ENCODE measurements at regions not wholly inside any gene's neighbourhood (a gene's known extent, or its start where the extent isn't known, plus 50 kb on each side); places are given as distances from the start of the nearest gene placed in this dataset.
"Not testable (repeated sequence)": the region's sequence is repeated elsewhere in the genome, so short reads cannot be mapped to it uniquely, and the experiment has no call there.

- Mint-ChIP-seq H3K9me3 (no peaks in the 10 kb centered on the region), H3K27me3 (ENCODE audit: low read depth, poor library complexity) (no peaks in the 10 kb centered on the region), H3K4me3 (no peak overlapping the region), H3K27ac (no peak overlapping the region), H3K4me1 (peaks cover 44% of the 10 kb centered on the region), H3K36me3 (ENCODE audit: low read depth) (no peaks in the 10 kb centered on the region)
- DNase-seq: no peak
- TF ChIP-seq, protein P1, sequence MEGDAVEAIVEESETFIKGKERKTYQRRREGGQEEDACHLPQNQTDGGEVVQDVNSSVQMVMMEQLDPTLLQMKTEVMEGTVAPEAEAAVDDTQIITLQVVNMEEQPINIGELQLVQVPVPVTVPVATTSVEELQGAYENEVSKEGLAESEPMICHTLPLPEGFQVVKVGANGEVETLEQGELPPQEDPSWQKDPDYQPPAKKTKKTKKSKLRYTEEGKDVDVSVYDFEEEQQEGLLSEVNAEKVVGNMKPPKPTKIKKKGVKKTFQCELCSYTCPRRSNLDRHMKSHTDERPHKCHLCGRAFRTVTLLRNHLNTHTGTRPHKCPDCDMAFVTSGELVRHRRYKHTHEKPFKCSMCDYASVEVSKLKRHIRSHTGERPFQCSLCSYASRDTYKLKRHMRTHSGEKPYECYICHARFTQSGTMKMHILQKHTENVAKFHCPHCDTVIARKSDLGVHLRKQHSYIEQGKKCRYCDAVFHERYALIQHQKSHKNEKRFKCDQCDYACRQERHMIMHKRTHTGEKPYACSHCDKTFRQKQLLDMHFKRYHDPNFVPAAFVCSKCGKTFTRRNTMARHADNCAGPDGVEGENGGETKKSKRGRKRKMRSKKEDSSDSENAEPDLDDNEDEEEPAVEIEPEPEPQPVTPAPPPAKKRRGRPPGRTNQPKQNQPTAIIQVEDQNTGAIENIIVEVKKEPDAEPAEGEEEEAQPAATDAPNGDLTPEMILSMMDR (IDR thresholded peaks at IDR 0.05): no peak
Observed at GRCh38 chr7:86453454-86453853, 190.3 kb upstream of the GRM3 start.

GRCh38 chr7:86448856-86449255 lies 194.9 kb upstream of the GRM3 start:
- Mint-ChIP-seq H3K27me3 (ENCODE audit: low read depth, poor library complexity) (no peaks in the 10 kb centered on the region), H3K9me3 (no peaks in the 10 kb centered on the region), H3K4me1 (peaks cover 39% of the 10 kb centered on the region), H3K27ac (no peak overlapping the region), H3K36me3 (ENCODE audit: low read depth) (no peaks in the 10 kb centered on the region), H3K4me3 (no peak overlapping the region)
- no peak for DNase-seq
- TF ChIP-seq, protein P1 (IDR thresholded peaks at IDR 0.05): no peak

GRCh38 chr7:86445285-86445684 lies 198.4 kb upstream of the GRM3 start:
- H3K27me3 Mint-ChIP-seq (ENCODE audit: low read depth, poor library complexity): no peaks in the 10 kb centered on the region
- peaks cover 10% of the 10 kb centered on the region for H3K4me1 Mint-ChIP-seq
- H3K27ac Mint-ChIP-seq: no peak overlapping the region
- H3K9me3 Mint-ChIP-seq: no peaks in the 10 kb centered on the region
- DNase-seq: no peak
- H3K4me3 Mint-ChIP-seq: no peak overlapping the region
- no peaks in the 10 kb centered on the region for H3K36me3 Mint-ChIP-seq (ENCODE audit: low read depth)
- TF ChIP-seq, protein P1 (IDR thresholded peaks at IDR 0.05): no peak

GRCh38 chr7:86444245-86444644 lies 199.5 kb upstream of the GRM3 start:
- TF ChIP-seq, protein P1 (IDR thresholded peaks at IDR 0.05): no peak
- Mint-ChIP-seq H3K27me3 (ENCODE audit: low read depth, poor library complexity) (no peaks in the 10 kb centered on the region), H3K4me3 (no peak overlapping the region), H3K4me1 (peaks cover 5% of the 10 kb centered on the region), H3K27ac (no peak overlapping the region), H3K9me3 (no peaks in the 10 kb centered on the region), H3K36me3 (ENCODE audit: low read depth) (no peaks in the 10 kb centered on the region)
- no peak for DNase-seq

DNA sequence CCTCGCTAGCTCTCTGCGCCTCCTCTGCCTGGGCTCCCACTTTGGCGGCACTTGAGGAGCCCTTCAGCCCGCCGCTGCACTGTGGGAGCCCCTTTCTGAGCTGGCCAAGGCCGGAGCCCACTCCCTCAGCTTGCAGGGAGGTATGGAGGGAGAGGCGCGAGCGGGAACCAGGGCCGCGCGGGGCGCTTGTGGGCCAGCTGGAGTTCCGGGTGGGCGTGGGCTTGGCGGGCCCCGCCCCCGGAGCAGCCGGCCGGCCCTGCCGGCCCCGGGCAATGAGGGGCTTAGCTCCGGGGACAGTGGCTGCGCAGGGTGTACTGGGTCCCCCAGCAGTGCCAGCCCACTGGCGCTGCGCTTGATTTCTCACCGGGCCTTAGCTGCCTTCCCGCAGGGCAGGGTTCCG lies 203.3 kb upstream of the GRM3 start:
- H3K4me3 Mint-ChIP-seq; H3K4me1 Mint-ChIP-seq; H3K27me3 Mint-ChIP-seq (ENCODE audit: low read depth, poor library complexity); H3K9me3 Mint-ChIP-seq; DNase-seq; H3K27ac Mint-ChIP-seq; H3K36me3 Mint-ChIP-seq (ENCODE audit: low read depth): not testable (repeated sequence)

DNA sequence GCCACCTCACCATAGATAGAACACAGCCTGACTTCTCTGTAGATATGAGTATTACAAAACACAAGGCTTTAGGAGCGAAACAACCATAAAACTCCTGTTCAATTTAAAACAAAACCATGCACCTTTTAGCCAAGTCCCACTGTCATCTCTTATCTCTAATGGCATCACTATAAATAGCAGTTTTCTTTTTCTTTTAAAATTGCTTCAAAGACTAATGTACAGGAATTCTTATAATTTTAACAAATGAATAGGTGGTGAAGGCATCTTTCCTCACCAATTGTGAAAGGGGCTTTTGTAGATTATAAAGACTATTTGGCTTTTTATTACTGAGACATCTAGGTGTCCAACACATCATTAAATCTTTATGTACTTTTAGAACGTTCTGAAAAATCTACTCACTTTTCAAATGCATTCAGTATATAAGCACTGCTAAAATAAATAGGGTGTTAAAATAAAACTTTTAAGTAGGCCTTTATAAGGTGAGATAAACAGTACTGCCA lies 205.7 kb upstream of the GRM3 start:
- H3K4me3 Mint-ChIP-seq: no peak overlapping the region
- H3K4me1 Mint-ChIP-seq: no peaks in the 10 kb centered on the region

More for the DNA sequence above, 205.7 kb upstream of the GRM3 start:
- Mint-ChIP-seq H3K27ac (no peak overlapping the region), H3K27me3 (ENCODE audit: low read depth, poor library complexity) (no peaks in the 10 kb centered on the region), H3K9me3 (no peaks in the 10 kb centered on the region), H3K36me3 (ENCODE audit: low read depth) (no peaks in the 10 kb centered on the region)
- DNase-seq: no peak
- TF ChIP-seq, protein P1 (IDR thresholded peaks at IDR 0.05): no peak

Data from nephron progenitor cell (in vitro differentiated cells).